Neural cell (in vitro differentiated cells): ENCODE measurements at regions not wholly inside any gene's neighbourhood (a gene's known extent, or its start where the extent isn't known, plus 50 kb on each side); places are given as distances from the start of the nearest gene placed in this dataset.

Experiments used
- H2AFZ ChIP-seq: fragments of 200-600, 300-800 bp; sonication (generic), shearing (Covaris generic); 2 replicates; pipeline ENCODE4 v1.6.0; 2014; ENCODE audit warnings: low read depth, mild to moderate bottlenecking, antibody characterized with exemption, low read length, moderate library complexity
- H3F3A ChIP-seq: fragments of 200-600 bp; shearing (Covaris generic); 2 replicates; pipeline ENCODE4 v1.6.1; 2016; ENCODE audit warnings: mild to moderate bottlenecking, moderate library complexity, mixed read lengths, antibody characterized with exemption, low read length; ENCODE audit not compliant: insufficient read depth, poor library complexity, severe bottlenecking
- H3K27ac ChIP-seq: fragments of 200-600, 300-800 bp; sonication (generic), shearing (Covaris generic); 2 replicates; pipeline ENCODE4 v1.5.1; 2014; ENCODE audit warnings: mild to moderate bottlenecking, low read length, moderate library complexity
- H3K27me3 ChIP-seq: fragments of 300-800, 200-600 bp; sonication (generic), shearing (Covaris generic); 2 replicates; pipeline ENCODE4 v1.6.0; 2014; ENCODE audit warnings: mild to moderate bottlenecking, low read depth, low read length, moderate library complexity; ENCODE audit not compliant: insufficient read depth
- H3K36me3 ChIP-seq: fragments of 300-800, 200-600 bp; sonication (generic), shearing (Covaris generic); 2 replicates; pipeline ENCODE4 v1.5.1; 2014; ENCODE audit warnings: mild to moderate bottlenecking, antibody characterized with exemption, low read length, moderate library complexity; ENCODE audit not compliant: insufficient read depth
- H3K4me2 ChIP-seq: fragments of 300-800, 200-600 bp; sonication (generic), shearing (Covaris generic); 2 replicates; pipeline ENCODE4 v1.6.0; 2014; ENCODE audit warnings: mild to moderate bottlenecking, low read length
- H3K4me3 ChIP-seq: fragments of 300-800, 200-600 bp; sonication (generic), shearing (Covaris generic); 2 replicates; pipeline ENCODE4 v1.5.1; 2014; ENCODE audit warnings: mild to moderate bottlenecking, low read length, moderate library complexity
- H3K79me2 ChIP-seq: fragments of 200-600 bp; shearing (Covaris generic); replicated peaks from 2 replicates; pipeline ENCODE4 v1.6.0; 2014; ENCODE audit warnings: mild to moderate bottlenecking, low read length, moderate library complexity; ENCODE audit not compliant: insufficient read depth
- H3K9ac ChIP-seq: fragments of 300-800, 200-600 bp; sonication (generic), shearing (Covaris generic); 2 replicates; pipeline ENCODE4 v1.6.1; 2016; ENCODE audit warnings: mild to moderate bottlenecking, low read length, mixed read lengths
- H3K9me2 ChIP-seq: fragments of 200-600 bp; shearing (Covaris generic); 2 replicates; pipeline ENCODE4 v1.6.1; 2016; ENCODE audit warnings: mild to moderate bottlenecking, low read length, mixed read lengths; ENCODE audit not compliant: insufficient read depth
- H3K9me3 ChIP-seq: fragments of 200-600, 300-800 bp; sonication (generic), shearing (Covaris generic); 2 replicates; pipeline ENCODE4 v1.6.1; 2016; ENCODE audit warnings: mild to moderate bottlenecking, mixed run types, low read length, moderate library complexity, mixed read lengths
- H4K20me1 ChIP-seq: fragments of 200-600 bp; shearing (Covaris generic); 2 replicates; pipeline ENCODE4 v1.6.1; 2016; ENCODE audit warnings: mild to moderate bottlenecking, mixed run types; ENCODE audit not compliant: insufficient read depth
- EP300 ChIP-seq: fragments of 450-650 bp; conservative IDR thresholded peaks from 2 replicates; pipeline ENCODE4 v1.6.1; 2014; ENCODE audit warnings: antibody characterized with exemption, mild to moderate bottlenecking, moderate library complexity; ENCODE audit not compliant: poor library complexity, severe bottlenecking
- EZH2 ChIP-seq: fragments of 200-600, 300-800 bp; shearing (Covaris generic), sonication (generic); IDR thresholded peaks from 2 replicates; pipeline ENCODE4 v1.6.1; 2014; ENCODE audit warnings: antibody characterized with exemption, low read length, borderline replicate concordance, mild to moderate bottlenecking; ENCODE audit not compliant: insufficient read depth, poor library complexity, severe bottlenecking
- MXI1 ChIP-seq: fragments of 450-650 bp; conservative IDR thresholded peaks from 2 replicates; pipeline ENCODE4 v1.6.1; 2014; ENCODE audit warnings: antibody characterized with exemption, mild to moderate bottlenecking; ENCODE audit not compliant: poor library complexity, severe bottlenecking
- POLR2AphosphoS5 ChIP-seq: IDR thresholded peaks from 2 replicates; pipeline ENCODE4 v1.6.1; 2012
- RAD21 ChIP-seq: fragments of 450-650 bp; conservative IDR thresholded peaks from 2 replicates; pipeline ENCODE4 v1.6.1; 2014; ENCODE audit warnings: antibody characterized with exemption, mild to moderate bottlenecking, moderate library complexity
- REST ChIP-seq: IDR thresholded peaks from 2 replicates; pipeline ENCODE4 v1.6.1; 2012; ENCODE audit warnings: borderline replicate concordance
- SMC3 ChIP-seq: fragments of 450-650 bp; conservative IDR thresholded peaks from 2 replicates; pipeline ENCODE4 v1.6.1; 2014; ENCODE audit warnings: antibody characterized with exemption, mild to moderate bottlenecking, moderate library complexity; ENCODE audit not compliant: poor library complexity
- TAF1 ChIP-seq: IDR thresholded peaks from 2 replicates; pipeline ENCODE4 v1.6.1; 2012; ENCODE audit warnings: low read depth
- TF ChIP-seq, protein P1 (sequence below): fragments of 450-650 bp; IDR thresholded peaks from 2 replicates; pipeline ENCODE4 v1.5.1; 2014; ENCODE audit warnings: antibody characterized with exemption, mild to moderate bottlenecking, moderate library complexity; ENCODE audit not compliant: poor library complexity, severe bottlenecking

- Histone ChIP-seq H3K27me3 (no peaks in the 10 kb centered on the region), H3K36me3 (no peaks in the 10 kb centered on the region), H3K27ac (no peak overlapping the region), H3K4me2 (no peak overlapping the region), H3K9me3 (no peaks in the 10 kb centered on the region), H3K4me3 (no peak overlapping the region), H3K79me2 (no peaks in the 10 kb centered on the region), H2AFZ (no peak overlapping the region), H3K9me2 (no peaks in the 10 kb centered on the region), H4K20me1 (no peaks in the 10 kb centered on the region), H3K9ac (no peak overlapping the region), H3F3A (no peaks in the 10 kb centered on the region)
- TF ChIP-seq EP300 (no peak), TAF1 (no peak), SMC3 (no peak), POLR2AphosphoS5 (no peak), REST (no peak), EZH2 (no peak), RAD21 (no peak), MXI1 (no peak)
- TF ChIP-seq, protein P1, sequence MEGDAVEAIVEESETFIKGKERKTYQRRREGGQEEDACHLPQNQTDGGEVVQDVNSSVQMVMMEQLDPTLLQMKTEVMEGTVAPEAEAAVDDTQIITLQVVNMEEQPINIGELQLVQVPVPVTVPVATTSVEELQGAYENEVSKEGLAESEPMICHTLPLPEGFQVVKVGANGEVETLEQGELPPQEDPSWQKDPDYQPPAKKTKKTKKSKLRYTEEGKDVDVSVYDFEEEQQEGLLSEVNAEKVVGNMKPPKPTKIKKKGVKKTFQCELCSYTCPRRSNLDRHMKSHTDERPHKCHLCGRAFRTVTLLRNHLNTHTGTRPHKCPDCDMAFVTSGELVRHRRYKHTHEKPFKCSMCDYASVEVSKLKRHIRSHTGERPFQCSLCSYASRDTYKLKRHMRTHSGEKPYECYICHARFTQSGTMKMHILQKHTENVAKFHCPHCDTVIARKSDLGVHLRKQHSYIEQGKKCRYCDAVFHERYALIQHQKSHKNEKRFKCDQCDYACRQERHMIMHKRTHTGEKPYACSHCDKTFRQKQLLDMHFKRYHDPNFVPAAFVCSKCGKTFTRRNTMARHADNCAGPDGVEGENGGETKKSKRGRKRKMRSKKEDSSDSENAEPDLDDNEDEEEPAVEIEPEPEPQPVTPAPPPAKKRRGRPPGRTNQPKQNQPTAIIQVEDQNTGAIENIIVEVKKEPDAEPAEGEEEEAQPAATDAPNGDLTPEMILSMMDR, result no peak
Measured at GRCh38 chr20:40427026-40427425, 262.0 kb downstream of the MAFB start.

DNA sequence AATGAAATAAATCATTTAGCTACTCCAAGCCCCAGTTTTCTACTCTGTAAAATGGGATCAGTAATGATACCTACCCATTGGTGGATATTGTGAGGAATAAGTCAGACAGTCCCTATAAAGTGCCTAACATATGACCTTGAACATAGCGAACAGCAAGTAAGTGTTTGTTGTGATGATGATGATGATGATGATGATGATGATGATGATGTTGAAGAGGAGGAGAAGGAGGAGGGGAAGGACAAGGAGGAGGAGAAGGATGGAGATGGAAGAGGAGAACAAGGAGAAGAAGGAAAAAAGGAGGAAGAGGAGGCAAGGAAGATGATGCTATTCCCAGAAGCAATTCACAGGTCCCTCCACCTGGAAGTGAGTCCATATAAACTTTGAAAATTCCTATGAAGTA is 264.3 kb downstream of the MAFB start:
- no peak overlapping the region for H3K27ac ChIP-seq
- no peaks in the 10 kb centered on the region for H3F3A ChIP-seq
- no peaks in the 10 kb centered on the region for H3K36me3 ChIP-seq
- no peak overlapping the region for H3K9ac ChIP-seq
- no peaks in the 10 kb centered on the region for H4K20me1 ChIP-seq
- no peaks in the 10 kb centered on the region for H3K9me3 ChIP-seq
- H3K9me2 ChIP-seq, result no peaks in the 10 kb centered on the region
- no peak overlapping the region for H2AFZ ChIP-seq
- no peaks in the 10 kb centered on the region for H3K79me2 ChIP-seq
- H3K4me3 ChIP-seq, result no peak overlapping the region
- no peaks in the 10 kb centered on the region for H3K27me3 ChIP-seq
- TF ChIP-seq RAD21 (no peak), EP300 (no peak), MXI1 (no peak), TAF1 (no peak), POLR2AphosphoS5 (no peak), SMC3 (no peak), REST (no peak), EZH2 (no peak)
- TF ChIP-seq, protein P1, result no peak
- no peak overlapping the region for H3K4me2 ChIP-seq
